H9 (cell line): ENCODE measurements at regions not wholly inside any gene's neighbourhood (a gene's known extent, or its start where the extent isn't known, plus 50 kb on each side); places are given as distances from the start of the nearest gene placed in this dataset.

Source experiments
- DNase-seq: peaks from one replicate; pipeline ENCODE4 v3.0.0-alpha.2; 2017
- H2AFZ ChIP-seq: one replicate; pipeline ENCODE4 v1.6.1; 2013; ENCODE audit warnings: mild to moderate bottlenecking, low read length, control low read depth, moderate library complexity
- H2AK5ac ChIP-seq: 2 replicates; pipeline ENCODE4 v1.6.1; 2013; ENCODE audit warnings: low read length, control low read depth, mixed read lengths; ENCODE audit not compliant: insufficient read length
- H2BK120ac ChIP-seq: one replicate; pipeline ENCODE4 v1.6.1; 2013; ENCODE audit warnings: low read depth, mild to moderate bottlenecking, low read length, control low read depth, inconsistent platforms; ENCODE audit not compliant: poor library complexity, severe bottlenecking
- H2BK12ac ChIP-seq: 2 replicates; pipeline ENCODE4 v1.6.1; 2013; ENCODE audit warnings: low read length, control low read depth, mixed read lengths, low read depth; ENCODE audit not compliant: insufficient read length
- H2BK15ac ChIP-seq: 2 replicates; pipeline ENCODE4 v1.6.1; 2013; ENCODE audit warnings: low read depth, low read length, control low read depth
- H2BK20ac ChIP-seq: one replicate; pipeline ENCODE4 v1.6.1; 2013; ENCODE audit warnings: low read depth, mild to moderate bottlenecking, low read length, control low read depth, inconsistent platforms; ENCODE audit not compliant: poor library complexity, severe bottlenecking
- H2BK5ac ChIP-seq: 2 replicates; pipeline ENCODE4 v1.6.1; 2013; ENCODE audit warnings: low read length, control low read depth, mixed read lengths; ENCODE audit not compliant: insufficient read length
- H3K14ac ChIP-seq: 2 replicates; pipeline ENCODE4 v1.6.1; 2013; ENCODE audit warnings: low read length, control low read depth; ENCODE audit not compliant: insufficient read depth
- H3K18ac ChIP-seq: 2 replicates; pipeline ENCODE4 v1.6.1; 2013; ENCODE audit warnings: low read depth, mild to moderate bottlenecking, mixed read lengths, low read length, control low read depth; ENCODE audit not compliant: insufficient read length
- H3K23ac ChIP-seq: 2 replicates; pipeline ENCODE4 v1.6.1; 2013; ENCODE audit warnings: low read length, control low read depth, mixed read lengths, low read depth; ENCODE audit not compliant: insufficient read length
- H3K23me2 ChIP-seq: 2 replicates; pipeline ENCODE4 v1.6.1; 2013; ENCODE audit warnings: low read depth, mild to moderate bottlenecking, mixed read lengths, low read length, control low read depth; ENCODE audit not compliant: insufficient read length, poor library complexity, severe bottlenecking
- H3K27ac ChIP-seq: 2 replicates; pipeline ENCODE4 v1.5.1; 2013; ENCODE audit warnings: low read length, control low read depth, mixed read lengths, low read depth; ENCODE audit not compliant: insufficient read length
- H3K27me3 ChIP-seq: 2 replicates; pipeline ENCODE4 v1.6.1; 2013; ENCODE audit warnings: low read length, control low read depth, inconsistent platforms; ENCODE audit not compliant: insufficient read depth
- H3K4ac ChIP-seq: 2 replicates; pipeline ENCODE4 v1.6.1; 2013; ENCODE audit warnings: low read depth, mild to moderate bottlenecking, control low read depth, inconsistent platforms, low read length, moderate library complexity
- H3K4me1 ChIP-seq: 2 replicates; pipeline ENCODE4 v1.6.1; 2013; ENCODE audit warnings: low read length, control low read depth, inconsistent platforms; ENCODE audit not compliant: insufficient read depth
- H3K4me2 ChIP-seq: 2 replicates; pipeline ENCODE4 v1.6.1; 2013; ENCODE audit warnings: low read length, control low read depth, mixed read lengths; ENCODE audit not compliant: insufficient read length, insufficient read depth
- H3K56ac ChIP-seq: 2 replicates; pipeline ENCODE4 v1.6.1; 2013; ENCODE audit warnings: low read depth, mild to moderate bottlenecking, mixed read lengths, low read length, control low read depth; ENCODE audit not compliant: insufficient read length
- H3K79me1 ChIP-seq: 2 replicates; pipeline ENCODE4 v1.6.1; 2013; ENCODE audit warnings: low read depth, mild to moderate bottlenecking, moderate library complexity, low read length, control low read depth, inconsistent platforms; ENCODE audit not compliant: insufficient read depth, poor library complexity, severe bottlenecking
- H3K79me2 ChIP-seq: 2 replicates; pipeline ENCODE4 v1.6.1; 2013; ENCODE audit warnings: low read length, control low read depth, inconsistent platforms; ENCODE audit not compliant: insufficient read depth
- H3K9ac ChIP-seq: 2 replicates; pipeline ENCODE4 v1.6.1; 2013; ENCODE audit warnings: low read length, control low read depth, mixed read lengths; ENCODE audit not compliant: insufficient read length; ENCODE audit errors: extremely low read depth
- H3K9me3 ChIP-seq: one replicate; pipeline ENCODE4 v1.6.1; 2013; ENCODE audit warnings: low read depth, low read length, inconsistent platforms; ENCODE audit not compliant: control insufficient read depth
- H3T11ph ChIP-seq: one replicate; pipeline ENCODE4 v1.6.1; 2013; ENCODE audit warnings: mild to moderate bottlenecking, low read length, control low read depth, inconsistent platforms
- H4K20me1 ChIP-seq: one replicate; pipeline ENCODE4 v1.6.1; 2013; ENCODE audit not compliant: control insufficient read depth, insufficient read length, insufficient read depth
- H4K5ac ChIP-seq: 2 replicates; pipeline ENCODE4 v1.6.1; 2013; ENCODE audit warnings: low read depth, mild to moderate bottlenecking, mixed read lengths, low read length, control low read depth; ENCODE audit not compliant: insufficient read length
- H4K8ac ChIP-seq: replicated peaks from 2 replicates; pipeline ENCODE4 v1.6.1; 2013; ENCODE audit warnings: low read length, control low read depth, mixed read lengths, low read depth; ENCODE audit not compliant: insufficient read length
- H4K91ac ChIP-seq: 2 replicates; pipeline ENCODE4 v1.6.1; 2013; ENCODE audit warnings: low read depth, mild to moderate bottlenecking, moderate library complexity, mixed read lengths, low read length, control low read depth; ENCODE audit not compliant: insufficient read length
- H3K27ac Mint-ChIP-seq, 3 experiments: 2 replicates in 2 of 3; 3 replicates in 1 of 3; pipeline ENCODE4 v1.8.0; 2020 to 2021; ENCODE audit warnings: mixed read lengths in 3 of 3, mild to moderate bottlenecking in 1 of 3, moderate library complexity in 1 of 3
- H3K27me3 Mint-ChIP-seq: 2 replicates; pipeline ENCODE4 v1.8.0; 2021; ENCODE audit warnings: low read depth, mild to moderate bottlenecking, moderate library complexity, mixed read lengths
- H3K36me3 Mint-ChIP-seq, 3 experiments: 2 replicates in 2 of 3; 3 replicates in 1 of 3; pipeline ENCODE4 v1.8.0; 2020 to 2021; ENCODE audit warnings: low read depth in 3 of 3, mixed read lengths in 3 of 3; ENCODE audit not compliant: insufficient read depth in 1 of 3
- H3K4me1 Mint-ChIP-seq, 2 experiments: 2 replicates each; pipeline ENCODE4 v1.8.0; 2020; ENCODE audit warnings: mixed read lengths in 2 of 2
- H3K4me3 Mint-ChIP-seq, 2 experiments: 2 replicates in 1 of 2; 3 replicates in 1 of 2; pipeline ENCODE4 v1.8.0; 2020 to 2021; ENCODE audit warnings: mild to moderate bottlenecking in 2 of 2, mixed read lengths in 2 of 2, moderate library complexity in 1 of 2
- H3K9me3 Mint-ChIP-seq, 2 experiments: 2 replicates in 1 of 2; 3 replicates in 1 of 2; pipeline ENCODE4 v1.8.0; 2020; ENCODE audit warnings: mild to moderate bottlenecking in 2 of 2, mixed read lengths in 2 of 2, moderate library complexity in 1 of 2
- CTCF ChIP-seq: fragments of 200-600 bp; sonication (generic); conservative IDR thresholded peaks from 3 replicates; pipeline ENCODE4 v1.8.0; 2021; ENCODE audit warnings: antibody characterized with exemption, mild to moderate bottlenecking
- WGBS: extraction: QIAGEN DNeasy Blood & Tissue Kit; methylation state at CpG from one replicate; pipeline ENCODE4 v1.1.7; 2013; ENCODE audit warnings: missing lambda C conversion rate, low lambda C conversion rate, mixed read lengths; ENCODE audit not compliant: insufficient read length; ENCODE audit errors: extremely low coverage; 5-methylcytosine and 5-hydroxymethylcytosine counted together

GRCh38 chr4:170662250-170662649 lies 572.5 kb upstream of the AADAT start:
- no peaks in the 10 kb centered on the region for H3K79me2 ChIP-seq
- no CpG with 5 or more reads among the region's 4 CpGs for whole genome bisulfite sequencing
- H3T11ph ChIP-seq, result no peak overlapping the region
- no peaks in the 10 kb centered on the region for H4K20me1 ChIP-seq
- no peak overlapping the region for H2AK5ac ChIP-seq
- H3K27ac ChIP-seq, result no peak overlapping the region
- H3K27me3 ChIP-seq, result no peaks in the 10 kb centered on the region
- no peak overlapping the region for H2BK12ac ChIP-seq
- H3K56ac ChIP-seq, result no peak overlapping the region
- Mint-ChIP-seq H3K4me3 (no peak overlapping the region), H3K36me3 (no peaks in the 10 kb centered on the region), H3K27me3 (no peaks in the 10 kb centered on the region), H3K4me1 (peaks cover 4% of the 10 kb centered on the region in 2 experiments), H3K27ac (peak overlapping the region; percentile 3 to 55 (median 7); a peak in 3 of 7 replicates), H3K9me3 (no peaks in the 10 kb centered on the region)
- H3K79me1 ChIP-seq, result no peaks in the 10 kb centered on the region
- H3K9me3 ChIP-seq, result no peaks in the 10 kb centered on the region
- no peak overlapping the region for H4K8ac ChIP-seq
- H3K4ac ChIP-seq, result no peak overlapping the region
- H4K91ac ChIP-seq, result no peak overlapping the region
- H3K18ac ChIP-seq, result no peak overlapping the region
- no peak overlapping the region for H3K9ac ChIP-seq
- no peaks in the 10 kb centered on the region for H3K4me1 ChIP-seq
- no peak overlapping the region for H4K5ac ChIP-seq
- no peak overlapping the region for H3K4me2 ChIP-seq
- H2BK20ac ChIP-seq, result no peak overlapping the region
- no peak overlapping the region for H2BK120ac ChIP-seq
- H2BK5ac ChIP-seq, result no peak overlapping the region
- H2AFZ ChIP-seq, result no peak overlapping the region
- no peak for TF ChIP-seq CTCF
- H3K14ac ChIP-seq, result no peak overlapping the region
- no peak overlapping the region for H3K23ac ChIP-seq
- H2BK15ac ChIP-seq, result no peak overlapping the region
- no peak for DNase-seq
- H3K23me2 ChIP-seq, result no peaks in the 10 kb centered on the region
